K562 (cell line): ENCODE measurements at regions not wholly inside any gene's neighbourhood (a gene's known extent, or its start where the extent isn't known, plus 50 kb on each side); places are given as distances from the start of the nearest gene placed in this dataset.

ENCODE experiments used
- ATAC-seq: fragments of 200-7000 bp; cut with Tn5 transposase; 3 replicates; pipeline ENCODE4 v1.9.1; 2020; ENCODE audit warnings: moderate library complexity
- BruUV-seq: library from RNA; stranded (reverse); fragments of 400-500 nt; replicated peaks from 2 replicates; lab custom pipeline; 2021; lab: Mats Ljungman, UMichigan
- CTCF ChIA-PET: fragments of 300-600 bp; formaldehyde crosslinking; extraction: SDS; loops from one replicate; lab custom pipeline; 2021; ENCODE audit warnings: low intra/inter-chr PET ratio; lab: Yijun Ruan, JAX
- POLR2A ChIA-PET: fragments of 300-600, 350-650 bp; sonication (Branson Sonifier 250); formaldehyde crosslinking; extraction: SDS; loops from one replicate; lab custom pipeline; 2021; ENCODE audit warnings: antibody characterized with exemption, inconsistent platforms; lab: Yijun Ruan, JAX
- DNase-seq, 4 experiments: peaks; one replicate each; pipeline versions ENCODE4 v3.0.0 to v3.0.0-alpha.2; 2011 to 2018; ENCODE audit warnings: low spot score in 3 of 4, mixed read lengths in 3 of 4; ENCODE audit errors: extremely low read depth in 1 of 4
- FAIRE-seq: peaks from 2 replicates; lab custom pipeline; 2011; peaks lifted over from hg19 to GRCh38; lab: Jason Lieb, UNC
- H2AFZ ChIP-seq: 2 replicates; pipeline ENCODE4 v1.6.0; 2011; ENCODE audit warnings: low read depth, low read length, control low read depth, inconsistent platforms
- H3K27ac ChIP-seq: fragments of 200-600 bp; 3 replicates; pipeline ENCODE4 v1.8.0; 2011; ENCODE audit warnings: low read depth, mild to moderate bottlenecking, control low read depth, inconsistent platforms, low read length, moderate library complexity, mixed read lengths; ENCODE audit errors: extremely low read depth
- H3K27me3 ChIP-seq, 2 experiments: fragments of 300-600 bp in 1 of 2; 2 replicates in 1 of 2; 3 replicates in 1 of 2; pipeline versions ENCODE4 v1.6.0 to v1.8.0; 2011; ENCODE audit warnings: inconsistent platforms in 2 of 2, low read length in 2 of 2, mild to moderate bottlenecking in 1 of 2, mixed read lengths in 1 of 2, moderate library complexity in 1 of 2; ENCODE audit not compliant: control insufficient read depth in 2 of 2, insufficient read depth in 2 of 2
- H3K36me3 ChIP-seq: fragments of 300-600 bp; 3 replicates; pipeline ENCODE4 v1.8.0; 2011; ENCODE audit warnings: mild to moderate bottlenecking, low read length, inconsistent platforms; ENCODE audit not compliant: control insufficient read depth, insufficient read depth
- H3K4me1 ChIP-seq, 2 experiments: fragments of 200-600 bp in 1 of 2; replicated peaks in 1 of 2; 2 replicates in 1 of 2; 3 replicates in 1 of 2; pipeline versions ENCODE4 v1.5.1 to v1.8.0; 2011; ENCODE audit warnings: inconsistent platforms in 2 of 2, low read length in 2 of 2, mild to moderate bottlenecking in 1 of 2, mixed read lengths in 1 of 2, moderate library complexity in 1 of 2; ENCODE audit not compliant: control insufficient read depth in 2 of 2, insufficient read depth in 2 of 2
- H3K4me2 ChIP-seq: 2 replicates; pipeline ENCODE4 v1.6.1; 2011; ENCODE audit warnings: low read length, control low read depth, inconsistent platforms, mixed read lengths; ENCODE audit not compliant: insufficient read depth
- H3K4me3 ChIP-seq: fragments of 200-600 bp; sonication (generic), shearing (Covaris generic); 2 replicates; pipeline ENCODE4 v1.5.1; 2016; ENCODE audit warnings: control low read depth, inconsistent platforms
- H3K79me2 ChIP-seq: fragments of 200-600 bp; 3 replicates; pipeline ENCODE4 v1.8.0; 2011; ENCODE audit warnings: low read length, inconsistent platforms; ENCODE audit not compliant: control insufficient read depth, insufficient read depth
- H3K9ac ChIP-seq, 2 experiments: 2 replicates each; pipeline versions ENCODE4 v1.6.0 to v1.6.1; 2011; ENCODE audit warnings: low read depth in 2 of 2, low read length in 2 of 2, control low read depth in 1 of 2, inconsistent platforms in 1 of 2, mild to moderate bottlenecking in 1 of 2, mixed read lengths in 1 of 2; ENCODE audit not compliant: insufficient read depth in 1 of 2
- H3K9me1 ChIP-seq: one replicate; pipeline ENCODE4 v1.6.0; 2011; ENCODE audit warnings: inconsistent platforms, mild to moderate bottlenecking, low read length, moderate library complexity; ENCODE audit not compliant: control insufficient read depth, insufficient read depth
- H3K9me3 ChIP-seq: replicated peaks from 2 replicates; pipeline ENCODE4 v1.5.1; 2011; ENCODE audit warnings: low read depth, low read length, inconsistent platforms; ENCODE audit not compliant: control insufficient read depth, insufficient read depth
- H4K20me1 ChIP-seq: replicated peaks from 2 replicates; pipeline ENCODE4 v1.6.1; 2011; ENCODE audit warnings: low read length, inconsistent platforms, mixed read lengths; ENCODE audit not compliant: control insufficient read depth, insufficient read depth
- GTF2F1 ChIP-seq: IDR thresholded peaks from 2 replicates; pipeline ENCODE4 v1.6.1; 2011; ENCODE audit warnings: low read depth, low read length, improper control_type of control experiment
- GTF3C2 ChIP-seq: IDR thresholded peaks from 3 replicates; pipeline ENCODE4 v1.6.1; 2011; ENCODE audit warnings: borderline replicate concordance, mild to moderate bottlenecking, moderate library complexity; ENCODE audit not compliant: insufficient read length; ENCODE audit errors: extremely low read depth
- HDAC1 ChIP-seq, 2 experiments: fragments of 450-650 bp; IDR thresholded peaks; 2 replicates each; pipeline ENCODE4 v1.6.1; 2016 to 2017; ENCODE audit warnings: inconsistent platforms in 1 of 2, mild to moderate bottlenecking in 1 of 2, moderate library complexity in 1 of 2
- KAT7 ChIP-seq: sonication (generic); formaldehyde crosslinking; IDR thresholded peaks from 2 replicates; pipeline ENCODE4 v1.8.0; 2022; ENCODE audit warnings: missing genetic modification reagents, mild to moderate bottlenecking, borderline replicate concordance
- NEUROD1 ChIP-seq: fragments of 150-350 bp; IDR thresholded peaks from 2 replicates; pipeline ENCODE4 v1.6.1; 2014; ENCODE audit warnings: borderline replicate concordance, low read length, low read depth; ENCODE audit not compliant: partially characterized antibody
- PHF21A ChIP-seq: fragments of 450-650 bp; IDR thresholded peaks from 2 replicates; pipeline ENCODE4 v1.6.1; 2017; ENCODE audit warnings: low read depth, borderline replicate concordance
- POU5F1 ChIP-seq: fragments of 150-350 bp; IDR thresholded peaks from 2 replicates; pipeline ENCODE4 v1.6.1; 2014; ENCODE audit warnings: borderline replicate concordance, low read length, low read depth, mild to moderate bottlenecking; ENCODE audit not compliant: partially characterized antibody
- TRIM24 ChIP-seq, 2 experiments: fragments of 450-650 bp; IDR thresholded peaks; 2 replicates each; pipeline ENCODE4 v1.6.1; 2016
- WHSC1 ChIP-seq: IDR thresholded peaks from one replicate; pipeline ENCODE4 v1.6.1; 2012; ENCODE audit warnings: low read length, control low read depth, inconsistent platforms
- ZKSCAN8 ChIP-seq: fragments of 200-800 bp; sonication (Bioruptor generic); IDR thresholded peaks from 2 replicates; pipeline ENCODE4 v1.6.1; 2016; ENCODE audit warnings: missing genetic modification characterization, missing compliant biosample characterization
- ZNF212 ChIP-seq: fragments of 450-650 bp; formaldehyde crosslinking; IDR thresholded peaks from 2 replicates; pipeline ENCODE4 v1.4.0; 2020; ENCODE audit warnings: mild to moderate bottlenecking
- ZNF311 ChIP-seq: fragments of 250-450 bp; sonication (Bioruptor Pico); IDR thresholded peaks from 2 replicates; pipeline ENCODE4 v1.4.0; 2020; ENCODE audit warnings: mild to moderate bottlenecking, moderate library complexity
- WGBS: fragments of 100-300 bp; shearing (Covaris generic); methylation state at CpG from one replicate; pipeline ENCODE4 v1.1.6; 2016; ENCODE audit warnings: low coverage, mixed read lengths; ENCODE audit not compliant: insufficient coverage; ENCODE audit errors: missing lambda C conversion rate; 5-methylcytosine and 5-hydroxymethylcytosine counted together
- in situ Hi-C: fragments of 300-500 bp; cut with MboI; formaldehyde crosslinking; loops from 4 replicates; pipeline ENCODE4 v1.15.0; 2018; ENCODE audit warnings: inconsistent platforms, mixed read lengths
- intact Hi-C: fragments of 100-400 bp; cut with micrococcal nuclease; formaldehyde crosslinking; loops from 2 replicates; pipeline ENCODE4 v1.14.2; 2022

- H3K27ac ChIP-seq = no peak overlapping the region
- no TSS peak for BruUV-seq
- no peaks in the 10 kb centered on the region for H4K20me1 ChIP-seq
- TF ChIP-seq NEUROD1 (no peak), POU5F1 (no peak), HDAC1 (IDR thresholded peaks at IDR 0.05) (no peak), KAT7 (CRISPR knock-in tag) (no peak), ZNF212 (CRISPR knock-in tag) (no peak), WHSC1 (no peak), GTF2F1 (no peak), ZNF311 (no peak), TRIM24 (IDR thresholded peaks at IDR 0.05) (no peak), PHF21A (no peak), GTF3C2 (no peak), ZKSCAN8 (no peak)
- intact Hi-C loops (no loop called here), in situ Hi-C loops (no loop called here)
- no peaks in the 10 kb centered on the region for H3K36me3 ChIP-seq
- no peaks in the 10 kb centered on the region for H3K9me1 ChIP-seq
- CTCF ChIA-PET = no interaction called here
- POLR2A ChIA-PET = interaction anchor here (0.5 kb wide), 1 partner anchor 16 kb away, joined by 3 read pairs; no protein-coding TSS in a partner anchor
- no peak for ATAC-seq
- no peak for DNase-seq
- H2AFZ ChIP-seq = no peak overlapping the region
- H3K79me2 ChIP-seq = no peaks in the 10 kb centered on the region
- H3K9me3 ChIP-seq = no peaks in the 10 kb centered on the region
- H3K4me1 ChIP-seq = no peaks in the 10 kb centered on the region
- H3K9ac ChIP-seq = no peak overlapping the region
- H3K4me3 ChIP-seq = no peak overlapping the region
- H3K27me3 ChIP-seq = no peaks in the 10 kb centered on the region
- FAIRE-seq = no peak
- no peak overlapping the region for H3K4me2 ChIP-seq
- WGBS = 0% methylated on average over 1 of the region's 1 CpG
Observed at GRCh38 chr1:60727552-60727951, 354.8 kb upstream of the NFIA start.
